Nucleus accumbens (tissue), 56 donors: ENCODE measurements at regions not wholly inside any gene's neighbourhood (a gene's known extent, or its start where the extent isn't known, plus 50 kb on each side); places are given as distances from the start of the nearest gene placed in this dataset.
"Not testable (repeated sequence)": the region's sequence is repeated elsewhere in the genome, so short reads cannot be mapped to it uniquely, and the experiment has no call there.

Experiments
- DNase-seq, 56 donors: peaks; one replicate each; lab custom pipeline; 2025; lab: John Stamatoyannopoulos, UW

- DNase-seq, result no peak
Measured at GRCh38 chr6:81929828-81930227, 177.3 kb upstream of the TENT5A start.

GRCh38 chr6:81925201-81925600 lies 172.7 kb upstream of the TENT5A start:
- no peak for DNase-seq

GRCh38 chr6:81909981-81910900 lies 157.8 kb upstream of the TENT5A start:
- DNase-seq, result no peak

- no peak for DNase-seq
Measured at GRCh38 chr6:81909162-81909561, 156.7 kb upstream of the TENT5A start.

- DNase-seq, result no peak
Measured at GRCh38 chr6:81906709-81907204, 154.3 kb upstream of the TENT5A start.

- DNase-seq, result no peak
Measured at GRCh38 chr6:81906041-81906440, 153.6 kb upstream of the TENT5A start.

- DNase-seq, result no peak
Measured at GRCh38 chr6:81901551-81901966, 149.1 kb upstream of the TENT5A start.

GRCh38 chr6:81900616-81901015 lies 148.1 kb upstream of the TENT5A start:
- DNase-seq, result no peak

GRCh38 chr6:81897793-81898192 lies 145.3 kb upstream of the TENT5A start:
- DNase-seq, result no peak

- DNase-seq, result no peak
Measured at GRCh38 chr6:81896525-81897503, 144.3 kb upstream of the TENT5A start.

GRCh38 chr6:81895511-81896185 lies 143.2 kb upstream of the TENT5A start:
- no peak for DNase-seq

- DNase-seq, result peak; percentile 5 to 94 (median 79)
Measured at GRCh38 chr6:81894788-81895271, 142.3 kb upstream of the TENT5A start.

- no peak for DNase-seq
Measured at GRCh38 chr6:81894306-81894705, 141.8 kb upstream of the TENT5A start.

GRCh38 chr6:81892891-81893290 lies 140.4 kb upstream of the TENT5A start:
- DNase-seq, result no peak

GRCh38 chr6:81891874-81892273 lies 139.4 kb upstream of the TENT5A start:
- no peak for DNase-seq

- no peak for DNase-seq
Measured at GRCh38 chr6:81890846-81891245, 138.4 kb upstream of the TENT5A start.

GRCh38 chr6:81889377-81890053 lies 137.0 kb upstream of the TENT5A start:
- no peak for DNase-seq

GRCh38 chr6:81886909-81887308 lies 134.4 kb upstream of the TENT5A start:
- not testable (repeated sequence) for DNase-seq

- DNase-seq, result no peak
Measured at GRCh38 chr6:81886157-81886556, 133.7 kb upstream of the TENT5A start.

- no peak for DNase-seq
Measured at GRCh38 chr6:81881660-81882059, 129.2 kb upstream of the TENT5A start.
